ENCODE measurements at regions not wholly inside any gene's neighbourhood (a gene's known extent, or its start where the extent isn't known, plus 50 kb on each side); places are given as distances from the start of the nearest gene placed in this dataset.

DNA sequence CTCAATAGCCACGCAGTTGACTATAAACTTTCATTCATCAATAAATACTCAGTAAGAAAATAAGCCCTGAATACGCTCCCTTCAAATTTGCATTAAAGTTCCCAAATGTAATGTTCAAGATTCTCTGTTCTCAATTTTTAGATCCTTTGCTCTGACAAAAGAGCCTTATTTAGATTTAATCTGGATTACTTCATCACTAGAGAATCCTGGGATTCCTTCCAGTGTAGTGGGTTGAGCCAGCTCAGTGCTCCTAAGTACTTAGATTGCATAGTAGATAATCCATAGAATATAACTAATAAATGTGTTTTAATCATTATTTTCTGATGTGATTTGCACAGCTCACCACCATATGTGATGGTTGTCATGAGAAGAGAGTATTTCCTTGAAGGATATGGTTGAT is 1286.2 kb downstream of the SUCLG1 start:
- TF ChIP-seq, protein P1, sequence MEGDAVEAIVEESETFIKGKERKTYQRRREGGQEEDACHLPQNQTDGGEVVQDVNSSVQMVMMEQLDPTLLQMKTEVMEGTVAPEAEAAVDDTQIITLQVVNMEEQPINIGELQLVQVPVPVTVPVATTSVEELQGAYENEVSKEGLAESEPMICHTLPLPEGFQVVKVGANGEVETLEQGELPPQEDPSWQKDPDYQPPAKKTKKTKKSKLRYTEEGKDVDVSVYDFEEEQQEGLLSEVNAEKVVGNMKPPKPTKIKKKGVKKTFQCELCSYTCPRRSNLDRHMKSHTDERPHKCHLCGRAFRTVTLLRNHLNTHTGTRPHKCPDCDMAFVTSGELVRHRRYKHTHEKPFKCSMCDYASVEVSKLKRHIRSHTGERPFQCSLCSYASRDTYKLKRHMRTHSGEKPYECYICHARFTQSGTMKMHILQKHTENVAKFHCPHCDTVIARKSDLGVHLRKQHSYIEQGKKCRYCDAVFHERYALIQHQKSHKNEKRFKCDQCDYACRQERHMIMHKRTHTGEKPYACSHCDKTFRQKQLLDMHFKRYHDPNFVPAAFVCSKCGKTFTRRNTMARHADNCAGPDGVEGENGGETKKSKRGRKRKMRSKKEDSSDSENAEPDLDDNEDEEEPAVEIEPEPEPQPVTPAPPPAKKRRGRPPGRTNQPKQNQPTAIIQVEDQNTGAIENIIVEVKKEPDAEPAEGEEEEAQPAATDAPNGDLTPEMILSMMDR (conservative IDR thresholded peaks at IDR 0.05) = no peak

DNA sequence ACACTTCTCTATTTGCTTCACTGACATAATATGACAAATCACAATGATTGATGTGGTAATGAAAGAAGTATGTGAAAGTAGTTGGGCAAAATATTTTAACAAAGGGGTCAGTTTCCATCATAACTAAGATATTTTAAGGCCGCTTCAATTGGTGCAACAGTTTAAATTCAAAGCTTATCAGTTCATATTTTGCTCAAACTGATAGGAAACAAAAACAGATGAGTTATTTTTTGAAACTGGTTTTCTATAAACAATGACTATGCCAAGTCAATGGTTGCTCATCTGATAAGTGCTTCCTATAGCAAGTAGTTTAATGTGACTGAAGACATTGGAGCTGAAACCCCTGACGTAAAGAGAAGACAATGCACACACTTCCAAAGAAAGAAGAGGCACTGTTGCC is 1290.7 kb downstream of the SUCLG1 start:
- H3K27ac ChIP-seq = peak overlapping the region; percentile 76
- TF ChIP-seq, protein P1 (conservative IDR thresholded peaks at IDR 0.05) = no peak

More for the DNA sequence above, 1286.2 kb downstream of the SUCLG1 start:
- H3K27ac ChIP-seq = no peak overlapping the region

DNA sequence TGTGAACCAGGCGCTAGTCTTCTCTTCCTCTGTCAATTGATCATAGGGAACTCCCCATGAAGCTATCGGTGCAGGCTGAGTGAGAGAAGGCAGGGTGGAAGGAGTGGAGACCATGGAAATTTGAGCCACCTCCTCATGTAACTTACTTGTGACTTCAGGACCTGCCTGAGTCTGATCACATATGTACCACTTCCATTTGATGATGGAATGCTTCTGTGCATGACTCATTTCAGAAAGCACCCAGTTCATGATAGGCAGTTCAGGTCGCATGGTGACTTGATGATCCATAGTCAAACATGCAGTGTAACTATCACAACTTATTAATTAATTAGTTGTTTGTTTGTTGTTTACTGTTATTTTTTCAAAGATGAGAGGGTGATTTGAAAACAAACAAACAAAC is 1296.7 kb downstream of the SUCLG1 start:
- TF ChIP-seq, protein P1 (conservative IDR thresholded peaks at IDR 0.05) = no peak

DNA sequence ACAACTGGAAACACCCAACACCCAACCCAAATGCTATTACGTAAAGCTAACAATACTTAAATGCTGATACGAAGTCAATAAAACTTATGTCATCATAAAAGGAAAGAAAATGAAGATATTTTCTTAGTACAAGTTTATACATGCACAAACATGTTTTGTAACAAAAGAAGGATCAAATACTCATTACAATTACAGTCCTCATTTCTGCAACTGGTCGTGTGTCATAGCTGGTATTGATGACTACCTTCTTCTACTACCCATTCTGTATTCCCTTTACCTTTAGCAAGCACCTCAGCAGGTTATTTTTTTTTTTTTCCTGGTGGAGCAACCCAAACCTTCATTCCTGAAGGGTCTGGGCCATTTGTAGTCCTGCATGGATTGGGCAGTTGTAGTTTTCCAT is 1298.5 kb downstream of the SUCLG1 start:
- TF ChIP-seq, protein P1 (conservative IDR thresholded peaks at IDR 0.05) = no peak
- no peak overlapping the region for H3K27ac ChIP-seq

More for the DNA sequence above, 1296.7 kb downstream of the SUCLG1 start:
- H3K27ac ChIP-seq = peak overlapping the region; percentile 76

DNA sequence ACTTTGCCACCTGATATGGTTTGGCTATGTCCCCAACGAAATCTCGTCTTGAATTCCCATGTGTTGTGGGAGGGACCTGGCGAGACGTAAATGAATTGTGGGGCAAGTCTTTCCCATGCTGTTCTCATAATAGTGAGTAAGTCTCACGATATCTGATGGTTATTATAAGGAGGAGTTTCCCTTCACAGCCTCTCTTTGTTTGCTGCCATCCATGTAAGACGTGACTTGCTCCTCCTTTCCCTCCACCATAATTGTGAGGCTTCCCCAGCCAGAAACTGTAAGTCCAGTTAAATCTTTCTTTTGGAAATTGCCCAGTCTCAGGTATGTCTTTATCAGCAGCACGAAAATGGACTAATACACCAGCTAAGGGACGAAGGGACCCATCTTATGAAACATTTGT is 1303.3 kb downstream of the SUCLG1 start:
- H3K27ac ChIP-seq = no peak overlapping the region
- TF ChIP-seq, protein P1 (conservative IDR thresholded peaks at IDR 0.05) = no peak

DNA sequence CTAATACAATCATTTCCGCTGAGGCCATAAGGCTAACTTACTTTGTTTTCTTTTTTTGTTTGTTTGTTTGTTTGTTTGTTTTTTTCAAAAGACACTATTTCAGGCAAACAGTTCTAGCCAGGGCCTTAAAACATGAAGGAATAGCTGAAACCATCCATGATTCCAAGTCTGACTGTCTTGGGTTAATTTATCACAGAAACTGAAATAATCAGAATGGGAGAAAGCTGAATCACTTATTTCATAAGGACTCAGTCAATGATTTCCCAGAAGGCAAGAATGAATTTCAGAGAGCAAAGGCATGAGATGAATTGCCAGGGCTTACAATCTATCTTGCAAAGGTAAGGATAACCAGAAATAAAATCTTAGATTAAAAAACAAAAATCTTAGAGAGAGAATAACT is 1315.1 kb downstream of the SUCLG1 start:
- no peak overlapping the region for H3K27ac ChIP-seq
- TF ChIP-seq, protein P1 (conservative IDR thresholded peaks at IDR 0.05) = no peak

DNA sequence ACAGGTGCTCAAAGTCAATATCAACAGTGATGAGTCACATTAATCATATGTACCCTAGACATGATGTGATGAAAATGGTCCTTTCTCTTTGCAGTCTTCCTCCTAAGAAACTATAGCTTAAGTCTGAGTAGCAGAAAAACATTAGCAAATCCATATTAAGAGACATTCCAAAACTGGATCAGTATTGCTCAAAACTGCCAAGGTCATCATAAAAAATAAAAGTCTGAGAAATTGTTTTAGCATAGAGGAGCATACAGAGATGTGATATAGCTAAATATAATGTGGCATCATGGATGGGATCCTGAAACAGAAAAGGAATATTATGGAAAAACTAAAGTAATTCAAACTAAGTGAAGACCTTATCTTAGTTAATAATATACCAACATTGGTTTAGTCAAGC is 1316.1 kb downstream of the SUCLG1 start:
- no peak overlapping the region for H3K27ac ChIP-seq
- TF ChIP-seq, protein P1 (conservative IDR thresholded peaks at IDR 0.05) = no peak

DNA sequence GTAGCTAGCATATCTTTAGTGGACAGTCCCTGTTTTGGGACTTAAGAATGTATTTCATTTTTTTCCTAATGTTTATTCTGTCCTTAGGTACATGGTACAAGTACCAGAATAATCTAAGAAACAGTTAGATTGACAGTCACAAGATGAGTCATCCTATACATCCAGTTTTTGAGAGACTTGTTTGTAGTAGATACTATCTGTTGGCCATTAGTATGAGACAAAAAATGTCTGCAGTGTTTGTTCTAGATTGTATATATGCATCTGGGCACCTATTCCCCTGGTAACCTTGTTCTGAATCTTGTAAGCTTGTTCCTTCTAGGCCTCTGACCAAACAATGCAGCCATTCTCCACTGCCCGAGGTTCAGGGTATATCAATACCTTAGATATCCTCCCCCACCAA is 1343.5 kb downstream of the SUCLG1 start:
- TF ChIP-seq, protein P1 (conservative IDR thresholded peaks at IDR 0.05) = no peak
- no peak overlapping the region for H3K27ac ChIP-seq

Measured in VCaP (cell line).